Body of pancreas (tissue), 4 donors: ENCODE measurements at regions not wholly inside any gene's neighbourhood (a gene's known extent, or its start where the extent isn't known, plus 50 kb on each side); places are given as distances from the start of the nearest gene placed in this dataset.

ENCODE experiments used
- ATAC-seq: fragments of 150-250 bp; one replicate; pipeline ENCODE4 v1.9.1; 2016
- DNase-seq, 4 donors: peaks; one replicate each; pipeline ENCODE4 v3.0.0-alpha.2; 2019
- H3K27ac ChIP-seq, 4 donors: fragments of 200-600 bp; sonication (generic); 1 replicate in 3 of 4; 2 replicates in 1 of 4; pipeline versions ENCODE4 v1.5.1 to v1.6.1; 2016 to 2019; ENCODE audit warnings: mild to moderate bottlenecking in 1 of 4, mixed read lengths in 1 of 4, moderate library complexity in 1 of 4
- H3K27me3 ChIP-seq, 2 donors: fragments of 200-600 bp; sonication (generic); one replicate each; pipeline ENCODE4 v1.6.0; 2016; ENCODE audit warnings: mild to moderate bottlenecking in 1 of 2
- H3K36me3 ChIP-seq, 2 donors: fragments of 200-600 bp; sonication (generic); replicated peaks in 1 of 2; 2 replicates each; pipeline ENCODE4 v1.5.1; 2016; ENCODE audit warnings: low read depth in 2 of 2; ENCODE audit not compliant: insufficient read depth in 1 of 2
- H3K4me1 ChIP-seq: fragments of 200-600 bp; sonication (generic); one replicate; pipeline ENCODE4 v1.6.0; 2016
- H3K4me3 ChIP-seq, 2 donors: fragments of 200-600 bp; sonication (generic); 1 replicate in 1 of 2; 2 replicates in 1 of 2; pipeline ENCODE4 v1.5.1; 2016 to 2019
- H3K9me3 ChIP-seq, 3 donors: fragments of 200-600 bp; sonication (generic); 1 replicate in 2 of 3; 2 replicates in 1 of 3; pipeline ENCODE4 v1.5.1; 2016
- POLR2A ChIP-seq, 3 donors: fragments of 450-650 bp; IDR thresholded peaks; one replicate each; pipeline ENCODE4 v1.6.1; 2016; ENCODE audit warnings: antibody characterized with exemption in 3 of 3, mild to moderate bottlenecking in 2 of 3
- WGBS, 2 donors: methylation state at CpG; one replicate each; pipeline ENCODE4 v1.1.5; 2017; 5-methylcytosine and 5-hydroxymethylcytosine counted together
- intact Hi-C: fragments of 100-400 bp; cut with DNase I; formaldehyde crosslinking; loops from one replicate; pipeline ENCODE4 v1.15.1; 2023
- TF ChIP-seq, protein P1 (sequence below), 7 experiments: fragments of 450-650 bp in 4 of 7; fragments of 200-600 bp in 3 of 7; sonication (generic) in 3 of 7; IDR thresholded peaks; one replicate each; pipeline ENCODE4 v1.5.1; 2016 to 2019; ENCODE audit warnings: antibody characterized with exemption in 7 of 7

DNA sequence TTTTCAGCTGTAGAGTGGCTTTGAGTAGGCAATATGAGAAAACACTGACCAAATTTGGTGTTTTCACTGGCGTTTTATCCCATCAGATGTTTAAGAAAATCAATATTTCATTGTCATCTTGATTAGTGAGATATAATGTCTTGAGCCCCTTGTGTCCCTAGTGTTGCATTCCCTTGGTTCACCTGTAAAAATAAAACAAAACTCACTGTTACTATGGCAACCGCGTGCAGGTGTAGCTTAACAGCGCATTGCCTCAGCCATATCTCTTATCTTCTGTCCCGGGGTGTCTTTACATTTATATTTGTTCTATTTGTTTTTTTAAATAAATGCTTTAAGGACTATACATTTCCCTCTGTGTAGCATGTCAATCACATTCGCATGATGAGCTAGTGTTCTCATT lies 551.6 kb downstream of the ZIC1 start:
- TF ChIP-seq POLR2A (IDR thresholded peaks at IDR 0.05): no peak
- TF ChIP-seq, protein P1, sequence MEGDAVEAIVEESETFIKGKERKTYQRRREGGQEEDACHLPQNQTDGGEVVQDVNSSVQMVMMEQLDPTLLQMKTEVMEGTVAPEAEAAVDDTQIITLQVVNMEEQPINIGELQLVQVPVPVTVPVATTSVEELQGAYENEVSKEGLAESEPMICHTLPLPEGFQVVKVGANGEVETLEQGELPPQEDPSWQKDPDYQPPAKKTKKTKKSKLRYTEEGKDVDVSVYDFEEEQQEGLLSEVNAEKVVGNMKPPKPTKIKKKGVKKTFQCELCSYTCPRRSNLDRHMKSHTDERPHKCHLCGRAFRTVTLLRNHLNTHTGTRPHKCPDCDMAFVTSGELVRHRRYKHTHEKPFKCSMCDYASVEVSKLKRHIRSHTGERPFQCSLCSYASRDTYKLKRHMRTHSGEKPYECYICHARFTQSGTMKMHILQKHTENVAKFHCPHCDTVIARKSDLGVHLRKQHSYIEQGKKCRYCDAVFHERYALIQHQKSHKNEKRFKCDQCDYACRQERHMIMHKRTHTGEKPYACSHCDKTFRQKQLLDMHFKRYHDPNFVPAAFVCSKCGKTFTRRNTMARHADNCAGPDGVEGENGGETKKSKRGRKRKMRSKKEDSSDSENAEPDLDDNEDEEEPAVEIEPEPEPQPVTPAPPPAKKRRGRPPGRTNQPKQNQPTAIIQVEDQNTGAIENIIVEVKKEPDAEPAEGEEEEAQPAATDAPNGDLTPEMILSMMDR (IDR thresholded peaks at IDR 0.05): no peak
- 37 to 41% methylated on average over 6 of the region's 6 CpGs for WGBS, 2 donors
- intact Hi-C loops: no loop called here

DNA sequence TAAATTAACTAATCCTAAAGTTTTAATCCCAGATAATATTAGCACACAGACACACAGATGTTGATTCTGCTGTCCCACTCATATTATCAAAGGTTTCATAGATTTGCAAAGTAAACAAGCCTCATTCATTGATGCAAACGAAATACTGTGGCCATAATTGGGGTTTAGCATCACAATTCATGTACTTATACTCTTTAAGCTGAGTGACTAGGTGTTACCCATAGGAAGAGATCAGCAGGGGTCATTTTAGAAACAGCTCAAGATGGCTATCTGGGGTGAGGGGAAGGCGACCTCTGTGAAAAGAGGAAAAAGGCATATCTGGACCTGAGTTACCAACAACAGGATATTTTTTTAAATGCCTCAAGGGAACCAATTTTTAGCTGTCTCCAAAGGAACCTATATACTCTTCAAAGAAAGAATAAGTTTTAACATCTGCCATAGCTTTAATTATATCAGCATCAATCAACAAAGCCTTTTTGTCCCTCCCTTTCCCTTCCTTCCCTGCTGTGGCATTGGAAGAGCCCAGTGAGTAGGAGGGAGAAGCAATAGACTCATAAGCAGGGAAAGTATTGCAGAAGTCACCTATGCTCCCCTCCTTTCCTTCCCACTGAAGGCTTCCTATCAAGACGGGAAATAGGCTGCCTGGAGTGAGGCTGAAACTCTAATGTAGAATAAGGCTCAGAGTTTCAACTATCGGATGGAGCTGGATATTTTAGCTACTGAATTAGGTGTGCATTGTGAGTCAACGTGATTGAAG lies 553.4 kb downstream of the ZIC1 start:
- no peak for ATAC-seq
- Histone ChIP-seq H3K36me3 (no peaks in the 10 kb centered on the region), H3K27ac (no peak overlapping the region), H3K4me1 (no peaks in the 10 kb centered on the region), H3K27me3 (no peaks in the 10 kb centered on the region), H3K9me3 (no peaks in the 10 kb centered on the region), H3K4me3 (no peak overlapping the region)
- no peak for DNase-seq
- intact Hi-C loops: no loop called here
- TF ChIP-seq POLR2A (IDR thresholded peaks at IDR 0.05): no peak
- TF ChIP-seq, protein P1 (IDR thresholded peaks at IDR 0.05): no peak
- 52 to 54% methylated on average over 5 of the region's 5 CpGs for WGBS, 2 donors

More for the DNA sequence above, 551.6 kb downstream of the ZIC1 start:
- Histone ChIP-seq H3K4me1 (no peaks in the 10 kb centered on the region), H3K36me3 (no peaks in the 10 kb centered on the region), H3K27me3 (no peaks in the 10 kb centered on the region), H3K9me3 (no peaks in the 10 kb centered on the region), H3K27ac (no peak overlapping the region), H3K4me3 (no peak overlapping the region)
- ATAC-seq (no peak), DNase-seq (no peak)

DNA sequence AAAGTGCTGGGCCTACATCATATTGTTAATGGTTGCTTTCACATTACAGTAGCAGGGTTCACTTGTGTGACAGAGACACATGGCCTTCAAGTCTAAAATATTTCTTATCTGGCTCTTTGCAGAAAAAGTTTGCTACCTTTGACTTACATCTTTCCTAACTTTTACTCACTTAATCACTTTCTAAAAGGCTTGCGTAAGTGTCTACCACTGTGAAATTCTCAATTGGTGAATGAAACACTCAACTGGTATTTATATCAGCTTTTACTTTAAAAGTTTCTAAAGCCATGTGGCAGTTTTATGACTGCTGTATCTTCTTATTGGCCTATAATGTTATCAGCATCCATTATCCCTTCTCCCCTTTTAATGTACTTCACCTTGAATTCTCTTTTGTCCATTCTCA lies 554.5 kb downstream of the ZIC1 start:
- ATAC-seq: no peak
- no peak for DNase-seq
- no peak overlapping the region for H3K27ac ChIP-seq
- H3K36me3 ChIP-seq: no peaks in the 10 kb centered on the region
- no peaks in the 10 kb centered on the region for H3K9me3 ChIP-seq
- H3K4me3 ChIP-seq: no peak overlapping the region
- H3K27me3 ChIP-seq: no peaks in the 10 kb centered on the region
- WGBS, 2 donors: 74 to 93% methylated on average over 1 of the region's 1 CpG
- no peaks in the 10 kb centered on the region for H3K4me1 ChIP-seq
- intact Hi-C loops: no loop called here
- TF ChIP-seq, protein P1 (IDR thresholded peaks at IDR 0.05): no peak
- no peak for TF ChIP-seq POLR2A (IDR thresholded peaks at IDR 0.05)

DNA sequence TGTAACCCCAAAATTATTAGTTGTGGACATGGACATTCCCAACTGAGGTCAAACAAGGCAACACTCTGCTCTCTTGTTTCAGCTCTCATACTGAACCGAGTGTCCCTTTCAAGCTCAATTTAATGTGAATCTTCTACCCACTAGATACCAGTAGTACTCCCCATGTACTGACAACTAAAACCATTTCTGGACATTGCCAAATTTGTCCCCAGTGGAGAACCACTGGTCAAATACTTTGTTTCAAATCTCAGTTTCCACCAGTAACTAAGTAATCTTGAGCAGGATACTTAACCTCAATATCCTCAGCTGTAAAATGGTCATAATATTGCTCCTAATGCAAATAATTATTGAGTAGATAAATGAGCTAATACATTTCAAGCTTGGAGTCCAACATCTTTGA lies 566.0 kb downstream of the ZIC1 start:
- 60 to 73% methylated on average over 1 of the region's 1 CpG for WGBS, 2 donors
- no peak overlapping the region for H3K4me3 ChIP-seq
- H3K36me3 ChIP-seq: no peaks in the 10 kb centered on the region
- intact Hi-C loops: no loop called here
- H3K9me3 ChIP-seq: no peaks in the 10 kb centered on the region
- H3K27me3 ChIP-seq: no peaks in the 10 kb centered on the region
- ATAC-seq (no peak), DNase-seq (no peak)
- H3K4me1 ChIP-seq: no peaks in the 10 kb centered on the region
- TF ChIP-seq, protein P1 (IDR thresholded peaks at IDR 0.05): no peak
- TF ChIP-seq POLR2A (IDR thresholded peaks at IDR 0.05): no peak
- H3K27ac ChIP-seq: no peak overlapping the region

DNA sequence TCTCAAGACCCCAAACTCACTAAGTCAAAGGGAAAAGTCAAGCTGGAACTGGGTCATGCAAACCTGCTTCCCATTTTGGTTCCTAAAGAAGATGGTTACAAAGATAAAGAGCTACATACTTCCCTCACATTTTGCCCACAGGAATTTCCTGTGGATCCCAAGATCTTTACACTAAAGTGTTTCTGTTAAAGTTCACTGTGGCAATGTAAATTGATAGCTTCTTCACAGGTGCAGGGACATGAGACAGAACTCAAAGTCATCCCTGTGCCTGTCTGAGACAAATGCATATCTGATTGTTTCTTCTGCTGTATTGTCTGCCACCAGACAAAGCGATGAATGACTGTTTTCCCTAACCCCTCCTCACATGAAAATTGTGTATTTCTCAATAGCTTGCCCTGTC lies 567.8 kb downstream of the ZIC1 start:
- WGBS, 2 donors: 76 to 88% methylated on average over 1 of the region's 1 CpG
- Histone ChIP-seq H3K36me3 (no peaks in the 10 kb centered on the region), H3K9me3 (no peaks in the 10 kb centered on the region), H3K27ac (no peak overlapping the region), H3K4me1 (no peaks in the 10 kb centered on the region), H3K4me3 (no peak overlapping the region), H3K27me3 (no peaks in the 10 kb centered on the region)
- ATAC-seq: no peak
- intact Hi-C loops: no loop called here
- DNase-seq: no peak
- TF ChIP-seq, protein P1 (IDR thresholded peaks at IDR 0.05): no peak
- no peak for TF ChIP-seq POLR2A (IDR thresholded peaks at IDR 0.05)
